IPS DF 6.9 (cell line): ENCODE measurements at regions not wholly inside any gene's neighbourhood (a gene's known extent, or its start where the extent isn't known, plus 50 kb on each side); places are given as distances from the start of the nearest gene placed in this dataset.

ENCODE experiments used
- DNase-seq: peaks from one replicate; pipeline ENCODE4 v3.0.0-alpha.2; 2013; ENCODE audit warnings: low read depth, low spot score
- H3K27ac ChIP-seq: one replicate; pipeline ENCODE4 v1.5.1; 2013; ENCODE audit warnings: low read length, control low read depth
- H3K27me3 ChIP-seq: 2 replicates; pipeline ENCODE4 v1.6.1; 2013; ENCODE audit warnings: mild to moderate bottlenecking, low read length; ENCODE audit not compliant: control insufficient read depth, insufficient read depth
- H3K36me3 ChIP-seq: 2 replicates; pipeline ENCODE4 v1.6.1; 2013; ENCODE audit warnings: low read length; ENCODE audit not compliant: control insufficient read depth, insufficient read depth
- H3K4me1 ChIP-seq: 2 replicates; pipeline ENCODE4 v1.6.1; 2013; ENCODE audit warnings: low read length; ENCODE audit not compliant: control insufficient read depth, insufficient read depth
- H3K4me3 ChIP-seq: 2 replicates; pipeline ENCODE4 v1.5.1; 2013; ENCODE audit warnings: mild to moderate bottlenecking, low read length
- H3K9me3 ChIP-seq: 2 replicates; pipeline ENCODE4 v1.6.1; 2013; ENCODE audit warnings: low read length, inconsistent platforms; ENCODE audit not compliant: control insufficient read depth, insufficient read depth
- WGBS: extraction: QIAGEN DNeasy Blood & Tissue Kit; methylation state at CpG from one replicate; pipeline ENCODE4 v1.1.7; 2013; ENCODE audit warnings: mixed read lengths, missing lambda C conversion rate; ENCODE audit not compliant: insufficient read length, insufficient coverage; 5-methylcytosine and 5-hydroxymethylcytosine counted together

DNA sequence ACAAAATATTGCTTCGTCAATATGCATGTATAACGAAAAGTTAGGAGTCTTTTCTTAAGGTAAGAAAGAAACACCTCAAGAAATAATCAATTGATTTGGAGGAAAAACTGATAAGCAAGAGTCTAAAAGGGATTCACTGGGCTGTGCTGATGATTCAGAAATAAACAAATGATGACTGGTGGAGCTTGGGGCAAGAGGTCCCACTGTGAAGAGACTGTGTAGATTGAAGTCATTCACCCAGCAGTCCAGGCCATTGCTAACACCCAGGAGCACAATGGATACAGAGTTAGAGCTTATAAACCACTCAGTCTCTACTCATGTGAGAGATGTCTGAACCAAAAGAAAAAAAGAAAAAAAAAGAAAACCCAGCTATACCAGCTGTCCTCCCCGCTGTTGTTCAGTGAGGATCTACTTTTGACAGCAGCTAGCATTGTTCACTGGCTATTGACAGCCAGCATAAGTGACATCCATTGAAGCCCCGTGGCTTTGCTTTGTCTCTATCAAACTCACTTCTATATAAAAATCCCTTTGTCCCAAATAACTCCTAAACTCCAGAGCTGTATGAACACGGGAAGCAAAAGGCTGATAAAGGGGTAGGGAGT, 255.5 kb downstream of the KCTD12 start:
- Histone ChIP-seq H3K36me3 (no peaks in the 10 kb centered on the region), H3K27ac (no peak overlapping the region), H3K9me3 (no peaks in the 10 kb centered on the region), H3K4me3 (no peak overlapping the region), H3K4me1 (no peaks in the 10 kb centered on the region), H3K27me3 (no peaks in the 10 kb centered on the region)
- WGBS = no CpG with 5 or more reads among the region's 5 CpGs
- DNase-seq = no peak

GRCh38 chr13:76622315-76623040, 263.7 kb downstream of the KCTD12 start:
- DNase-seq = no peak
- H3K9me3 ChIP-seq = no peaks in the 10 kb centered on the region
- H3K27ac ChIP-seq = no peak overlapping the region
- no peaks in the 10 kb centered on the region for H3K4me1 ChIP-seq
- H3K27me3 ChIP-seq = no peaks in the 10 kb centered on the region
- WGBS = no CpG with 5 or more reads among the region's 1 CpG
- no peaks in the 10 kb centered on the region for H3K36me3 ChIP-seq
- no peak overlapping the region for H3K4me3 ChIP-seq

GRCh38 chr13:76621705-76622104, 264.5 kb downstream of the KCTD12 start:
- no peak for DNase-seq
- Histone ChIP-seq H3K4me3 (no peak overlapping the region), H3K4me1 (no peaks in the 10 kb centered on the region), H3K27ac (no peak overlapping the region), H3K27me3 (no peaks in the 10 kb centered on the region), H3K9me3 (no peaks in the 10 kb centered on the region), H3K36me3 (no peaks in the 10 kb centered on the region)

DNA sequence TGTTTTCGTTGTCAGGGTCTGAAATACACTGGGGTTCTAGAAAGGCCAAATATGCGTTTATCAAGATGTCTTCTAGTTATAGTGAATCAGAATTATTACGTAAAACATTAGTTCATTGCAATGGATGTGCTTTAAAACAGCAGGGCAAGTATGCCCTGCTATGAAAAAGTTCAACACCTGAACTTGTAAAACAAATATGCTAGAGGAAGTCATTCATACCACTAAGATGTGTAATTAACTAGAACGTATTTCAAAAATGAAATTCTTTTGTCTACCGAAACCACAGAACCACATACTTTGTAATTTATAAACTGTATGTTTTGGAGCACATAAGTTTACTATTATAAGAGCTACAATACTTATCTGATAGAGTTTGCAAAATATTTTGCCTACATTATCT, 266.2 kb downstream of the KCTD12 start:
- Histone ChIP-seq H3K4me1 (no peaks in the 10 kb centered on the region), H3K27ac (no peak overlapping the region), H3K27me3 (no peaks in the 10 kb centered on the region), H3K36me3 (no peaks in the 10 kb centered on the region), H3K4me3 (no peak overlapping the region), H3K9me3 (no peaks in the 10 kb centered on the region)
- no CpG with 5 or more reads among the region's 5 CpGs for WGBS
- DNase-seq = no peak

DNA sequence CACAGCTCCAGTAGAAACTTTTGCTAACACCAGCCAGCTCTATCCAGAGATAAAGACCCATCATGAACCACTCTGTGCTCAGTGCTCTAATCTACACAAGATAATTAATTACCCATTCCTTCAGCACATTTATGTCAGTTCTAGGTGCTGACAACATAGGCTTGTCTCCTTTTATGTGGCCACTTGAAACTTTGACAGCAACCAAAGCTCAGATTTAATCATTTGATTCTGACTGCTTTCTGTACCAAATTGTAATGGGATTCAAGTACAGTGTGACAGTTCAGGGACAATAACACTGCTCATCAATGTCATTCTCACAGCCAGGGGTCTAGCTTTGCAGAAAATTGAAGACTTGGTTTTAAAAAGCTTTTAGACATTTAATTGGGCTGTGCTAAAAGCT, 266.6 kb downstream of the KCTD12 start:
- Histone ChIP-seq H3K27ac (no peak overlapping the region), H3K9me3 (no peaks in the 10 kb centered on the region), H3K27me3 (no peaks in the 10 kb centered on the region), H3K4me3 (no peak overlapping the region), H3K4me1 (no peaks in the 10 kb centered on the region), H3K36me3 (no peaks in the 10 kb centered on the region)
- DNase-seq = no peak

GRCh38 chr13:76610819-76611415, 275.3 kb downstream of the KCTD12 start:
- H3K36me3 ChIP-seq = no peaks in the 10 kb centered on the region
- no peaks in the 10 kb centered on the region for H3K4me1 ChIP-seq
- H3K9me3 ChIP-seq = no peaks in the 10 kb centered on the region; the same call in 1 of the 2 replicates
- no peak overlapping the region for H3K27ac ChIP-seq
- no CpG with 5 or more reads among the region's 7 CpGs for WGBS
- no peaks in the 10 kb centered on the region for H3K27me3 ChIP-seq
- no peak overlapping the region for H3K4me3 ChIP-seq
- DNase-seq = no peak

- DNase-seq = no peak
Measured at GRCh38 chr13:76609643-76610042, 276.6 kb downstream of the KCTD12 start.

GRCh38 chr13:76607866-76608265, 278.3 kb downstream of the KCTD12 start:
- no peaks in the 10 kb centered on the region for H3K4me1 ChIP-seq
- no peaks in the 10 kb centered on the region for H3K27me3 ChIP-seq
- H3K4me3 ChIP-seq = no peak overlapping the region
- no peak for DNase-seq
- H3K36me3 ChIP-seq = no peaks in the 10 kb centered on the region
- no peaks in the 10 kb centered on the region; the same call in 1 of the 2 replicates for H3K9me3 ChIP-seq
- H3K27ac ChIP-seq = no peak overlapping the region
- WGBS = no CpG with 5 or more reads among the region's 1 CpG

More at GRCh38 chr13:76609643-76610042, 276.6 kb downstream of the KCTD12 start:
- no CpG with 5 or more reads among the region's 2 CpGs for WGBS
- Histone ChIP-seq H3K27ac (no peak overlapping the region), H3K27me3 (no peaks in the 10 kb centered on the region), H3K9me3 (no peaks in the 10 kb centered on the region; the same call in 1 of the 2 replicates), H3K36me3 (no peaks in the 10 kb centered on the region), H3K4me1 (no peaks in the 10 kb centered on the region), H3K4me3 (no peak overlapping the region)

DNA sequence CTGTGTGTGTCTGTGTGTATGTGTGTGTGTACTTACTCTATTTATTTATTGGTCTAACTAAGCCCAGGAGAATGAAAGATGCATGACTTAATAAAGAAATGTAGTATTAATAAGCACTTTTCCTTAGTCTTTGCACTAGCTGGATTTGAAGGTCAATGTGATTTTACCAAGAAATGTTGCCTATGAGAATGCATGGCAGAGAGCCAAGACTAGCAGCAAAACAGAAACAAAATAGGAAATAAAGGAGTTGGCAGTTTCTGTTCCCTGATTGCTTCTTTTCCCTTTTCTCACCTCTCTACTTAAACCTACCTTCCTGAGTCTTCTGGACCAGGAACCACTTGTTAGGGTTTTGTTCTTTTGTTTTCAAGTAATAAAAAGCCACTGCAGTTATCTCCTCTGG, 286.1 kb downstream of the KCTD12 start:
- DNase-seq = no peak

DNA sequence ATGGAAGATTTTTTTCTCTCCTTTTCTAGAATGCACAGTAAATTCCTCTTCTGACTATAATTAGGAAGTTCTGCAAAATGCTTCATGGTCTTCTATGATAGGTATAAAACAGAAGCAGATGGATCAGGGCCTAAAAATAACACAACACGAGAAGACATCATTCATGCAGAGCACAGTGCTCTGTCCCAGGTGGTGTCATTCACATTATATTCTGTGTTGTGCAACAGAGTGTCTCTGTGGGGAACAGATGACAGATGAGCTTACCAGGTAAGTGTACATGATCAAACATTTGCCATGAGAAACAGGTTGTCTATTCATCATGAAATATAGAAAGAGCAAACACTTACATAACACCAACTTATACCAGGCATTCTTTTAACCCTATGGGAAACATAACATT, 288.3 kb downstream of the KCTD12 start:
- H3K36me3 ChIP-seq = no peaks in the 10 kb centered on the region

More for the DNA sequence above, 286.1 kb downstream of the KCTD12 start:
- Histone ChIP-seq H3K27ac (no peak overlapping the region), H3K27me3 (no peaks in the 10 kb centered on the region), H3K4me1 (no peaks in the 10 kb centered on the region), H3K4me3 (no peak overlapping the region), H3K9me3 (no peaks in the 10 kb centered on the region), H3K36me3 (no peaks in the 10 kb centered on the region)

DNA sequence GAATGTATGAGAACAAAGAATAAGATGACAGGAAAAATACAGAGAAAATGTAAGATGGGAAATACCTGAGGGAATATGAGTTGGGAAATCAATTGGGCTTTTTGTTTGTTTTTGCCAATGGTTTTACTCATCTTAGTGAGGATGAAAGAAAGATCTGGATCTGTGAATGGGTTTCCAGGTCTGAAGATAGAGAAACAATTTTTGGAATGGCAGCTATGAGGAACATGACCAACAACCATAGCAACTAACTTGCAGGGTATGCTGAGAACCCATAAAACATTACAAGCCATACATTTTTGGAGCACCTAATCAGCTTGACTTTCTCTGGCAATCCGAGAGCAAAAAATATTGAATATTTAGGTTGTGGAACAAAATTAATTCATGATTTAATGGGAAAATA, 290.0 kb downstream of the KCTD12 start:
- no peaks in the 10 kb centered on the region for H3K36me3 ChIP-seq
- no peaks in the 10 kb centered on the region for H3K4me1 ChIP-seq
- DNase-seq = no peak
- no peaks in the 10 kb centered on the region for H3K27me3 ChIP-seq
- no peaks in the 10 kb centered on the region for H3K9me3 ChIP-seq
- no peak overlapping the region for H3K4me3 ChIP-seq
- H3K27ac ChIP-seq = no peak overlapping the region
- WGBS = no CpG with 5 or more reads among the region's 1 CpG

More for the DNA sequence above, 288.3 kb downstream of the KCTD12 start:
- no peak for DNase-seq
- H3K27me3 ChIP-seq = no peaks in the 10 kb centered on the region
- WGBS = no CpG with 5 or more reads among the region's 1 CpG
- H3K27ac ChIP-seq = no peak overlapping the region
- no peaks in the 10 kb centered on the region for H3K4me1 ChIP-seq
- no peaks in the 10 kb centered on the region for H3K9me3 ChIP-seq
- H3K4me3 ChIP-seq = no peak overlapping the region
